PFSK-1 (cell line): ENCODE measurements at regions not wholly inside any gene's neighbourhood (a gene's known extent, or its start where the extent isn't known, plus 50 kb on each side); places are given as distances from the start of the nearest gene placed in this dataset.

Experiments
- FOXP2 ChIP-seq: optimal IDR thresholded peaks from 2 replicates; pipeline ENCODE3; 2011; ENCODE audit warnings: borderline replicate concordance, control low read depth, inconsistent platforms; ENCODE audit not compliant: insufficient read depth; ENCODE audit errors: extremely low read length, extremely low read depth
- POLR2AphosphoS5 ChIP-seq: IDR thresholded peaks from 2 replicates; pipeline ENCODE4 v1.6.1; 2012; ENCODE audit warnings: low read depth, mild to moderate bottlenecking, control low read depth, low read length, moderate library complexity
- REST ChIP-seq, 2 experiments: IDR thresholded peaks; 2 replicates each; pipeline versions ENCODE4 v1.6.1 to v1.8.0; 2011 to 2012; ENCODE audit warnings: low read depth in 2 of 2, low read length in 2 of 2, control low read depth in 1 of 2, inconsistent platforms in 1 of 2, mild to moderate bottlenecking in 1 of 2, moderate library complexity in 1 of 2; ENCODE audit not compliant: insufficient read depth in 1 of 2
- SIN3A ChIP-seq: IDR thresholded peaks from 2 replicates; pipeline ENCODE4 v1.6.1; 2012; ENCODE audit warnings: mild to moderate bottlenecking, low read length, moderate library complexity, borderline replicate concordance; ENCODE audit not compliant: insufficient read depth
- TAF1 ChIP-seq: IDR thresholded peaks from 2 replicates; pipeline ENCODE4 v1.6.1; 2012; ENCODE audit warnings: low read length, control low read depth, borderline replicate concordance; ENCODE audit not compliant: insufficient read depth

- no peak for TF ChIP-seq POLR2AphosphoS5
- TF ChIP-seq REST (IDR thresholded peaks at IDR 0.05; ENCODE audit: insufficient read depth in 1 of 2, low read depth in 2 of 2, low read length in 2 of 2) = no peak
- no peak for TF ChIP-seq FOXP2
- TF ChIP-seq TAF1 = no peak
- no peak for TF ChIP-seq SIN3A
Measured at GRCh38 chr4:28354880-28355656, 1494.4 kb downstream of the STIM2 start.

- TF ChIP-seq REST (IDR thresholded peaks at IDR 0.05; ENCODE audit: insufficient read depth in 1 of 2, low read depth in 2 of 2, low read length in 2 of 2) (no peak), POLR2AphosphoS5 (no peak), TAF1 (no peak), FOXP2 (no peak), SIN3A (no peak)
Measured at GRCh38 chr4:28357990-28358389, 1497.3 kb downstream of the STIM2 start.

- TF ChIP-seq POLR2AphosphoS5 (no peak), TAF1 (no peak), SIN3A (no peak), REST (IDR thresholded peaks at IDR 0.05; ENCODE audit: insufficient read depth in 1 of 2, low read depth in 2 of 2, low read length in 2 of 2) (no peak)
Measured at GRCh38 chr4:28358606-28359005, 1498.0 kb downstream of the STIM2 start.

GRCh38 chr4:28360681-28361080, 1500.0 kb downstream of the STIM2 start:
- TF ChIP-seq REST (IDR thresholded peaks at IDR 0.05; ENCODE audit: insufficient read depth in 1 of 2, low read depth in 2 of 2, low read length in 2 of 2) (no peak), FOXP2 (no peak), TAF1 (no peak), POLR2AphosphoS5 (no peak), SIN3A (no peak)

- TF ChIP-seq SIN3A (no peak), REST (IDR thresholded peaks at IDR 0.05; ENCODE audit: insufficient read depth in 1 of 2, low read depth in 2 of 2, low read length in 2 of 2) (no peak), FOXP2 (no peak), POLR2AphosphoS5 (no peak), TAF1 (no peak)
Measured at GRCh38 chr4:28362169-28362568, 1501.5 kb downstream of the STIM2 start.
